GM20000 (cell line): ENCODE measurements at regions not wholly inside any gene's neighbourhood (a gene's known extent, or its start where the extent isn't known, plus 50 kb on each side); places are given as distances from the start of the nearest gene placed in this dataset.

Source experiments
- DNase-seq: peaks from one replicate; pipeline ENCODE4 v3.0.0; 2012; ENCODE audit warnings: low spot score
- TF ChIP-seq, protein P1 (sequence below): IDR thresholded peaks from 2 replicates; pipeline ENCODE4 v1.5.1; 2012; ENCODE audit warnings: mild to moderate bottlenecking, control low read depth; ENCODE audit errors: extremely low read depth, missing control alignments

DNA sequence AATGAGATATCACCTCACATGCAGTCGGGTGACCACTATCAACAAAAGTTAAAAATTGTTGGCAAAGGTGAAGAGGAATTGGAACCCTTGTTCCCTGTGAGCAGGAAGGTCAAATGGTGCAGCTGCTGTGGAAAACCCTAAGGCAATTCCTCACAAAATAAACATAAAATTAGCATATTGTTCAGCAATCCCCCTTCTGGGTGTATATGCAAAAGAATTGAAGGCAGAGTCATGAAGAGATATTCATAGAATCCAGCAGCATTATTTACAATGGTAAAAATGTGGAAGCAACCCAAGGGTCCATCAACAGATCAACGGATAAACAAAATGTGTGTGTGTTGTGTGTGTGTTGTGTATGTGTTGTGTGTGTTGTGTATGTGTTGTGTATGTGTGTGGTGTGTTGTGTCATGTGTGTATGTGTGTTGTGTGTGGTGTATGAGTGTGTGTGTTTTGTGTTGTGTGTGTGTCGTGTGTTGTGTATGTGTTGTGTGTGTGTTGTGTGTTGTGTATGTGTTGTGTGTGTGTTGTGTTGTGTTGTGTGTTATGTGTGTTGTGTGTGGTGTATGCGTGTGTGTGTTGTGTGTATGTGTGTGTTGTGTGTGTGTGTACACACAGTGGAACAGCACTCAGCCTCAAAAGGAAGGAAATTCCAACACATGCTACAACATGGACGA, 245.1 kb downstream of the ERMARD start:
- TF ChIP-seq, protein P1, sequence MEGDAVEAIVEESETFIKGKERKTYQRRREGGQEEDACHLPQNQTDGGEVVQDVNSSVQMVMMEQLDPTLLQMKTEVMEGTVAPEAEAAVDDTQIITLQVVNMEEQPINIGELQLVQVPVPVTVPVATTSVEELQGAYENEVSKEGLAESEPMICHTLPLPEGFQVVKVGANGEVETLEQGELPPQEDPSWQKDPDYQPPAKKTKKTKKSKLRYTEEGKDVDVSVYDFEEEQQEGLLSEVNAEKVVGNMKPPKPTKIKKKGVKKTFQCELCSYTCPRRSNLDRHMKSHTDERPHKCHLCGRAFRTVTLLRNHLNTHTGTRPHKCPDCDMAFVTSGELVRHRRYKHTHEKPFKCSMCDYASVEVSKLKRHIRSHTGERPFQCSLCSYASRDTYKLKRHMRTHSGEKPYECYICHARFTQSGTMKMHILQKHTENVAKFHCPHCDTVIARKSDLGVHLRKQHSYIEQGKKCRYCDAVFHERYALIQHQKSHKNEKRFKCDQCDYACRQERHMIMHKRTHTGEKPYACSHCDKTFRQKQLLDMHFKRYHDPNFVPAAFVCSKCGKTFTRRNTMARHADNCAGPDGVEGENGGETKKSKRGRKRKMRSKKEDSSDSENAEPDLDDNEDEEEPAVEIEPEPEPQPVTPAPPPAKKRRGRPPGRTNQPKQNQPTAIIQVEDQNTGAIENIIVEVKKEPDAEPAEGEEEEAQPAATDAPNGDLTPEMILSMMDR, result no peak
- no peak for DNase-seq

DNA sequence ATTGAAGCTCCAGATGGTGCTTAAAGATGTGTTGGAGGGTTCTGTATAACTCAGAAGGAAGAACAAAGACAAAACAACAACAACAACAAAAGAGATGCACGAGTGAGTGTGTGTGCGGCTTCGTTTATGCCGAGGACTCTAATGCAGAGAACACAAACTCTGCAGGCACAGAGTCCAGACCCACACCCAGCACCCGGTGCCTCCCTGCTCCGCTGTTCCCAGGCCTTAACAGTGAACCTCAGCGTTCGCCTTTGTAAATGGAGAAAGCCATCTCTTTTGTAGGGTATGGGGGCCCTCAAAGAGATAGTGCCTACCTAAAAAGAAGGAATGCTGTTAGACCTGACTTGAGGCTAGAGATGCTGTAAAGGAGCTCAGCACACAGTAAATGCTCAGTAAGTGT, 243.3 kb downstream of the ERMARD start:
- TF ChIP-seq, protein P1, result no peak
- DNase-seq, result no peak

DNA sequence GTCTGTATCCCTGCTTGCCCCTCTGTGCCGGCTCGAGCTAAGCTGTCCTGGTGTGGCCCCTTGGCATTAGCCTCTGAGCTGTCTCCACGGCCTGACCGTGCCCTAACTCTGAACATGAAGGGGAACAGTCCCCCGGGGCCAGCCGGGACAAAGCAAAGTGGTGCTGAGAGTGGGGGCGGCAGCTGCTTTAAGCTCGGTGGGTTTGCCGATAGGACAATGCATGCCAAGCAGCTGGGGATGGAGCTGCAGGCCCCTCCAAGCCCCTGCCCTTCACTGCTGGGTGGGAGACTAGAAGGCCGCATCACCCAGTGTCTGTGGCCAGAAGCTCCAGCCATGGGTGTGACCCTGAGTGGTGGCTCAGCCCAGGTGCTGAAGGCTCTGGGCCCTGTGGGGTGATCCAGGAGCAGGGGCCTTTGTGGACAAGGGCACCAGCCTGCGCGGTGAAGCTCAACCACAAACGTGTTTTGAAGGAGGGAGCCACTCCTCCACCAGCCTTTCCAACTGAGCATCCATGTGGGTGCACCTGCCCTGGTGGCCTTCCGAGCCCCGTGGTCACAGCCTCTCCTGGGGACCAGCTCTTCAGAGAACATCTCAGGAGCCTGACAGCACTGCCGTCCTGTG, 242.5 kb downstream of the ERMARD start:
- no peak for DNase-seq
- TF ChIP-seq, protein P1, result no peak

DNA sequence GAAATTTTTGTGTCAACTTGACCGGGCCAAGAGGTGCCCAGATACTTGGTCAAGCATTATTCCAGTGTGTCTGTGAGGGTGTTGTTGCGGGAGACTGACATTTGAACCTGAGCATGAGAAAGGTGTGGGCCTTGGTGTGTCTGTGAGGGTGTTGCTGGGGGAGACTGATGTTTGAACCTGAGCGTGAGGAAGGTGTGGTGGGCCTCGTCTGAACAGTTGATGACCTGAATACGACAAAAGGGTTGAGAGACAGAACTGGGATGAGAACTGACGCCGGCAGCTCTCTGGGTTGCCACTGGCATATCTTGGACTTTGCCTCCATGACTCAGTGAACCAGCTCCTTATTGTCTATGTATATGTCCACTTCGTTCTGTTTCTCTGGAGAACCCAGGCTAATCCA, 240.5 kb downstream of the ERMARD start:
- TF ChIP-seq, protein P1, result no peak
- DNase-seq, result no peak

DNA sequence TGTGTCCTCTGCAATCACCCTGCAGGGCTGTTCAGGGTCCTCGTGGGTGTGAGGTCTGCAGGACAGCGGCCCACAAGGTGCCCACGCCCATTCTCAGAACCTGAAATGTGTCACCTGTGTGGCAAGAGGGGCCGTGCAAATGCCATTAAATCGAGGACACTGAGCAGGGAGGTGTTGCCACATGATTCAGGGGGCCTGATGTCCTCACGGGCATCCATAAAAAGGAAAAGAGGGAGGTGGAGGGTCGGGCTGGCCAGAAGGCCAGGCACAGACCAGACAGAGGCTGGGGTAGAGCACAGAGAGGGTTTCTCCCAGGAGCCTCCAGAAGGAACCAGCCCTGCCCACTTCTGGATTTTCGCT, 239.6 kb downstream of the ERMARD start:
- TF ChIP-seq, protein P1, result no peak
- no peak for DNase-seq

DNA sequence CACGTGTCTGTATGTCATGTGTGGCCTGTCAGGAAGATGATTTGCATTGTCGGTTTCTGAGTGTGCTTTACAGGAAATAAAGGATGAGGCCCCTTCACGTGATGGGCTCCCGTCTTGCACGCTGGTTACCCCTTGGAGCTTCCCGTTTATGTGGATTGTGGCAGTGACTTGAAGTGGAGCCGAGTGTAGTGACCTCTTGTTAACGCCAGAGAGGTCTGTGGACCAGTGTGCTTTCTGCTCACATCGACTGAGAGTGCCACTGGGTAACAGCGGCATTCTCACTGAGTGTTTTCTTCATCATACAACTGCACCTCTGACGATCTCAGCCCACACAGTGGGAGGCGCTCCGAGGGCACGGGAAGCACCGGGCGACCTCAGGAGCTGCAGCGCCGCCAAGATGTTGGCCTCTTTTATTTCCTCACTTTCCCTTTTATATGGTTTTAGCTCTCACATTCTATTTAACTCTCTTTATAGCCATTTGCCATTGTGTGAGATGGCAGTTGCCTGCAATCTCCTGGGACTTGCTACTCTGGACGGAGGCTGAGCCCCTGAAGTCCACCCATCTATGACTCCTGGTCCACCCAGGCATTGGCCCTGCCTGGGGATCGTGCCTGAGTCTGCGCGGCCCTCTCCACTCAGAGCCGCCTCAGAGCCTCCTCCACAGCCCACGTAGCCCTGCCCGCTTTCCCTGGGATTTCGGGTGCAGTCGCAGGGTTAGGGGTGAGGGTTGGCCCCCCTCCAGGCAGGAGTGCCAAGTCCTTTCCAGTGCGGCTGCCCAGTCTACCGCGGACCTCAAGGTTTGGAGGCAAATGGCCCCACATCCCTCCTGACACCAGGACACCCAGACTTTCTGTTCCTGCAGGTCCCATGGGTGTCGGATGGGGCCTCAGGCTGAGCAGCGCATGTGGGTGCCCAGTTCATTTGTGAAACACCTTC, 238.9 kb downstream of the ERMARD start:
- TF ChIP-seq, protein P1, result peak; percentile 1
- peak; percentile 74 for DNase-seq

DNA sequence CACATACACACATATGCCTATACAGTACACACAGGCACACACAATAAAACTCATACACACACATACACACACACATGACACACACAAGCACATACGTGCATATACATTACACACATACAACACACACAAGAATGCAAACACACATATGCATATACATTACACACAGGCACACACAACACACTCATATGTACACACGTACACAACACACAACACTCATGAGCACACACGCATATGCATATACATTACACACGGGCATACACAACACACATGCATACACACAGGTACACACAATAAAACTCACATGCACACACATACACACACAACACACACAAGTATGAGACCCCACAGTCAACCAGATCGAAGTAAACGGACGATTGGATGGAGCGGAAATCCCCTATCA, 238.2 kb downstream of the ERMARD start:
- TF ChIP-seq, protein P1, result no peak
- no peak for DNase-seq
